Activated naive CD4-positive, alpha-beta T cell treated with Interleukin-2 at 50 U/mL for 16 hours (primary cell): ENCODE measurements at regions not wholly inside any gene's neighbourhood (a gene's known extent, or its start where the extent isn't known, plus 50 kb on each side); places are given as distances from the start of the nearest gene placed in this dataset.

Experiments
- DNase-seq: peaks from one replicate; pipeline ENCODE4 v3.0.0-alpha.2; 2020

- no peak for DNase-seq
These were observed 402.1 kb upstream of the CHD6 start for GRCh38 chr20:42020316-42020715.

- no peak for DNase-seq
These were observed 400.8 kb upstream of the CHD6 start for GRCh38 chr20:42018979-42019378.

GRCh38 chr20:42010090-42010489 is 391.9 kb upstream of the CHD6 start:
- no peak for DNase-seq

GRCh38 chr20:42007251-42007650 is 389.1 kb upstream of the CHD6 start:
- DNase-seq: no peak

- no peak for DNase-seq
These were observed 387.0 kb upstream of the CHD6 start for GRCh38 chr20:42005211-42005610.

- no peak for DNase-seq
These were observed 385.2 kb upstream of the CHD6 start for GRCh38 chr20:42003380-42003779.

- DNase-seq: no peak
These were observed 380.6 kb upstream of the CHD6 start for GRCh38 chr20:41998539-41999341.

- no peak for DNase-seq
These were observed 378.8 kb upstream of the CHD6 start for GRCh38 chr20:41996951-41997350.

GRCh38 chr20:41992481-41992880 is 374.3 kb upstream of the CHD6 start:
- no peak for DNase-seq

GRCh38 chr20:41991412-41991811 is 373.2 kb upstream of the CHD6 start:
- DNase-seq: no peak

GRCh38 chr20:41989935-41990635 is 371.9 kb upstream of the CHD6 start:
- no peak for DNase-seq

- no peak for DNase-seq
These were observed 371.0 kb upstream of the CHD6 start for GRCh38 chr20:41989039-41989679.

GRCh38 chr20:41984031-41984430 is 365.9 kb upstream of the CHD6 start:
- no peak for DNase-seq

GRCh38 chr20:41983159-41983558 is 365.0 kb upstream of the CHD6 start:
- no peak for DNase-seq

GRCh38 chr20:41981746-41982145 is 363.6 kb upstream of the CHD6 start:
- DNase-seq: no peak

- DNase-seq: no peak
These were observed 360.7 kb upstream of the CHD6 start for GRCh38 chr20:41978875-41979274.

GRCh38 chr20:41978246-41978790 is 360.1 kb upstream of the CHD6 start:
- DNase-seq: no peak

- no peak for DNase-seq
These were observed 351.5 kb upstream of the CHD6 start for GRCh38 chr20:41969656-41970055.

- no peak for DNase-seq
These were observed 342.0 kb upstream of the CHD6 start for GRCh38 chr20:41960166-41960565.

GRCh38 chr20:41958391-41958790 is 340.2 kb upstream of the CHD6 start:
- DNase-seq: no peak

GRCh38 chr20:41956338-41957074 is 338.3 kb upstream of the CHD6 start:
- DNase-seq: no peak

GRCh38 chr20:41952166-41952565 is 334.0 kb upstream of the CHD6 start:
- no peak for DNase-seq

GRCh38 chr20:41951615-41952014 is 333.4 kb upstream of the CHD6 start:
- DNase-seq: no peak
